HepG2 (cell line): ENCODE measurements at regions not wholly inside any gene's neighbourhood (a gene's known extent, or its start where the extent isn't known, plus 50 kb on each side); places are given as distances from the start of the nearest gene placed in this dataset.

Source experiments
- CENPT ChIP-seq: sonication (generic); formaldehyde crosslinking; IDR thresholded peaks from 2 replicates; pipeline ENCODE4 v1.8.0; 2022; ENCODE audit warnings: low read depth, mild to moderate bottlenecking, moderate library complexity, missing genetic modification reagents
- POLR2AphosphoS5 ChIP-seq: IDR thresholded peaks from 2 replicates; pipeline ENCODE4 v1.6.1; 2012; ENCODE audit warnings: low read depth, low read length
- RBAK ChIP-seq: sonication (generic); formaldehyde crosslinking; IDR thresholded peaks from 2 replicates; pipeline ENCODE4 v1.5.1; 2020; ENCODE audit warnings: mild to moderate bottlenecking, missing genetic modification reagents
- ZFP62 ChIP-seq: sonication (generic); formaldehyde crosslinking; IDR thresholded peaks from 2 replicates; pipeline ENCODE4 v1.4.0; 2020; ENCODE audit warnings: missing genetic modification reagents
- ZNF274 ChIP-seq: sonication (generic); formaldehyde crosslinking; IDR thresholded peaks from 2 replicates; pipeline ENCODE4 v1.5.1; 2020; ENCODE audit warnings: mild to moderate bottlenecking, missing genetic modification reagents
- ZNF572 ChIP-seq: sonication (generic); formaldehyde crosslinking; IDR thresholded peaks from 2 replicates; pipeline ENCODE4 v1.5.1; 2020; ENCODE audit warnings: mild to moderate bottlenecking, missing genetic modification reagents

DNA sequence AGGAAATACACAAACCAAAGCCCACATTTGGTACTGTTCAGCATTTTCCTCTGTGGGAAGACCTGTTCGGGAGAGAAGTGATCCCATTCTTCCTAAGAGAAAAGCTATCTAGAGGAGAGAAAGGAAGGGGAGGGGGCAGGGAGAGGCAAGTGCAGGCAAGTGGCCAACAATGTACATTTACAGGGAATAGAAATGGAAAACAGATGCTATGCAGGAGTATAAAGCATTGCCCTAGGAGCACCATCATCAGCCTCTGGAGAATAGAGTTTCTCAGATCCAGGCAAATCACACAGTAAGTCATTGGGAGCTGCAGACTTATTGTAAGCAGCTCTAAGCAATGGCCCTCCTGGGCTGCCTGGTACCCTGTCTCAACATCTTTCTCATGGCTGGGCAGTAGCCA, 424.4 kb upstream of the AUTS2 start:
- TF ChIP-seq RBAK (CRISPR knock-in tag) (no peak), ZNF572 (no peak), ZFP62 (CRISPR knock-in tag) (no peak), POLR2AphosphoS5 (no peak), CENPT (CRISPR knock-in tag) (no peak), ZNF274 (no peak)
